Endodermal cell (in vitro differentiated cells): ENCODE measurements at regions not wholly inside any gene's neighbourhood (a gene's known extent, or its start where the extent isn't known, plus 50 kb on each side); places are given as distances from the start of the nearest gene placed in this dataset.
A peak's percentile ranks its signal among the peaks of the same experiment; 100 is the strongest.

ENCODE experiments used
- DNase-seq: peaks from one replicate; pipeline ENCODE4 v3.0.0-alpha.2; 2017
- H3K27ac ChIP-seq: 2 replicates; pipeline ENCODE4 v1.5.1; 2013; ENCODE audit warnings: mild to moderate bottlenecking, low read depth, low read length, moderate library complexity
- H3K27me3 ChIP-seq: 2 replicates; pipeline ENCODE4 v1.6.1; 2013; ENCODE audit warnings: mild to moderate bottlenecking, low read length, moderate library complexity; ENCODE audit not compliant: insufficient read depth, control insufficient read depth, poor library complexity, severe bottlenecking
- H3K36me3 ChIP-seq: 2 replicates; pipeline ENCODE4 v1.7.0; 2013; ENCODE audit warnings: mild to moderate bottlenecking, low read length, moderate library complexity; ENCODE audit not compliant: control insufficient read depth, insufficient read depth
- H3K4me1 ChIP-seq: one replicate; pipeline ENCODE4 v1.7.0; 2013; ENCODE audit warnings: low read length; ENCODE audit not compliant: control insufficient read depth, insufficient read depth
- H3K4me3 ChIP-seq: 2 replicates; pipeline ENCODE4 v1.5.1; 2013; ENCODE audit warnings: mild to moderate bottlenecking, low read length, moderate library complexity
- H3K9ac ChIP-seq: 2 replicates; pipeline ENCODE4 v1.6.1; 2013; ENCODE audit warnings: mild to moderate bottlenecking, low read length, moderate library complexity; ENCODE audit not compliant: poor library complexity, severe bottlenecking; ENCODE audit errors: extremely low read depth
- H3K9me3 ChIP-seq: 2 replicates; pipeline ENCODE4 v1.6.1; 2013; ENCODE audit warnings: mild to moderate bottlenecking, low read length, moderate library complexity; ENCODE audit not compliant: control insufficient read depth
- H3K27ac Mint-ChIP-seq: 2 replicates; pipeline ENCODE4 v1.8.0; 2020; ENCODE audit warnings: mixed read lengths
- H3K27me3 Mint-ChIP-seq: 2 replicates; pipeline ENCODE4 v1.8.0; 2021; ENCODE audit warnings: mild to moderate bottlenecking, mixed read lengths; ENCODE audit not compliant: insufficient read depth
- H3K36me3 Mint-ChIP-seq: 2 replicates; pipeline ENCODE4 v1.8.0; 2020; ENCODE audit warnings: low read depth, mixed read lengths
- H3K4me1 Mint-ChIP-seq: 2 replicates; pipeline ENCODE4 v1.8.0; 2020; ENCODE audit warnings: mixed read lengths
- H3K4me3 Mint-ChIP-seq: 2 replicates; pipeline ENCODE4 v1.8.0; 2020; ENCODE audit warnings: mild to moderate bottlenecking, moderate library complexity, mixed read lengths
- H3K9me3 Mint-ChIP-seq: 2 replicates; pipeline ENCODE4 v1.8.0; 2020; ENCODE audit warnings: mild to moderate bottlenecking, mixed read lengths
- WGBS, 2 experiments: methylation state at CpG; one replicate each; pipeline versions ENCODE4 v1.1.5 to v1.1.7; 2013; ENCODE audit warnings: missing lambda C conversion rate in 2 of 2, mixed read lengths in 1 of 2; ENCODE audit not compliant: insufficient coverage in 1 of 2, insufficient read length in 1 of 2; 5-methylcytosine and 5-hydroxymethylcytosine counted together
- TF ChIP-seq, protein P1 (sequence below): fragments of 200-600 bp; sonication (generic); conservative IDR thresholded peaks from 2 replicates; pipeline ENCODE4 v1.5.0; 2021; ENCODE audit warnings: antibody characterized with exemption, mild to moderate bottlenecking

DNA sequence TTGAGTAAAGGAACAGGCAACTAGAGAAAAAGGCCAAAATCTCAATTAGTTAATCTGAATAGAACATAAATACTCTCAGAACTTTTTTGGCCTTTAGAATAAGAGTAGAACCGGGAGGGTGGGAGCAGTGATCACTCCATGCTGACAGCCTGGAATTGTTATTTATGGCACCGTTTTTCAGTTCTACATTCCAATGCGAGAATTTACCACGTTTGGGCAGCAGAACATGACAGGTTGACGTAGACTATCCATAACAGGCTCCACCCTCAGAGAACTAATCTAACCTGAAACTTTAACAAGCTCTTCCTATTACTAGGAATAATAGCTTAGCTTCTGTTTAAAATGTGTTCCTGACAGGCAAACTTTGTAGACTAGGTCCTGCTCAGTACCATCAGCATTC is 379.1 kb downstream of the SEC23A start:
- H3K27me3 ChIP-seq, result no peaks in the 10 kb centered on the region
- DNase-seq, result no peak
- H3K27ac Mint-ChIP-seq, result no peak overlapping the region
- no peaks in the 10 kb centered on the region for H3K9me3 Mint-ChIP-seq
- no peak overlapping the region for H3K4me3 Mint-ChIP-seq
- no peaks in the 10 kb centered on the region for H3K9me3 ChIP-seq
- H3K27ac ChIP-seq, result no peak overlapping the region
- H3K36me3 ChIP-seq, result no peaks in the 10 kb centered on the region
- H3K4me3 ChIP-seq, result no peak overlapping the region
- no peak overlapping the region for H3K9ac ChIP-seq
- peaks cover 9% of the 10 kb centered on the region for H3K4me1 Mint-ChIP-seq
- H3K36me3 Mint-ChIP-seq, result no peaks in the 10 kb centered on the region
- WGBS, 2 experiments, result 26 to 68% methylated on average over 3 to 5 of the region's 5 CpGs
- H3K4me1 ChIP-seq, result no peaks in the 10 kb centered on the region
- no peaks in the 10 kb centered on the region for H3K27me3 Mint-ChIP-seq
- TF ChIP-seq, protein P1, sequence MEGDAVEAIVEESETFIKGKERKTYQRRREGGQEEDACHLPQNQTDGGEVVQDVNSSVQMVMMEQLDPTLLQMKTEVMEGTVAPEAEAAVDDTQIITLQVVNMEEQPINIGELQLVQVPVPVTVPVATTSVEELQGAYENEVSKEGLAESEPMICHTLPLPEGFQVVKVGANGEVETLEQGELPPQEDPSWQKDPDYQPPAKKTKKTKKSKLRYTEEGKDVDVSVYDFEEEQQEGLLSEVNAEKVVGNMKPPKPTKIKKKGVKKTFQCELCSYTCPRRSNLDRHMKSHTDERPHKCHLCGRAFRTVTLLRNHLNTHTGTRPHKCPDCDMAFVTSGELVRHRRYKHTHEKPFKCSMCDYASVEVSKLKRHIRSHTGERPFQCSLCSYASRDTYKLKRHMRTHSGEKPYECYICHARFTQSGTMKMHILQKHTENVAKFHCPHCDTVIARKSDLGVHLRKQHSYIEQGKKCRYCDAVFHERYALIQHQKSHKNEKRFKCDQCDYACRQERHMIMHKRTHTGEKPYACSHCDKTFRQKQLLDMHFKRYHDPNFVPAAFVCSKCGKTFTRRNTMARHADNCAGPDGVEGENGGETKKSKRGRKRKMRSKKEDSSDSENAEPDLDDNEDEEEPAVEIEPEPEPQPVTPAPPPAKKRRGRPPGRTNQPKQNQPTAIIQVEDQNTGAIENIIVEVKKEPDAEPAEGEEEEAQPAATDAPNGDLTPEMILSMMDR, result no peak

DNA sequence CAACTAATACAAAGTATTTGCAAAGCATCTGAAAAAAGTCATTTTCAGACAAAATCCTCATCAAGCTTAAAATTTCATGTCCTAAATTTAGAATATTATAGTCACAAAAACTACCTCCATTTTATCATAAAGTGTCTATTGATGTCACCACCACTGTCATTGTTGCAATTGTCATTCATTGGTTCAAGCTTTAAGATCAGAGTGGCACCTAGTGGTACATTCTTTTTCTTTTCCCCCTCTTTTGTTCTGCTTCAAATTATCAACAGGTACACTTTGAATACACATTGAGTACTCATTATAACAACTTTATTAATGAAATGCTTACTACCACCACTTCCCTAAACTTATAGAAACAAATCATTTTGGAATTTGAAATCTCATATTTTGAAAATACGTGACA is 379.8 kb downstream of the SEC23A start:
- Histone ChIP-seq H3K27ac (no peak overlapping the region), H3K36me3 (no peaks in the 10 kb centered on the region), H3K27me3 (no peaks in the 10 kb centered on the region), H3K9ac (no peak overlapping the region), H3K4me1 (no peaks in the 10 kb centered on the region), H3K9me3 (no peaks in the 10 kb centered on the region), H3K4me3 (no peak overlapping the region)
- no peak overlapping the region for H3K27ac Mint-ChIP-seq
- 96 to 100% methylated on average over 1 of the region's 1 CpG for WGBS, 2 experiments
- no peak overlapping the region for H3K4me3 Mint-ChIP-seq
- H3K36me3 Mint-ChIP-seq, result no peaks in the 10 kb centered on the region
- no peaks in the 10 kb centered on the region for H3K9me3 Mint-ChIP-seq
- TF ChIP-seq, protein P1, result peak; percentile 42
- H3K4me1 Mint-ChIP-seq, result peaks cover 9% of the 10 kb centered on the region
- no peak for DNase-seq
- no peaks in the 10 kb centered on the region for H3K27me3 Mint-ChIP-seq

DNA sequence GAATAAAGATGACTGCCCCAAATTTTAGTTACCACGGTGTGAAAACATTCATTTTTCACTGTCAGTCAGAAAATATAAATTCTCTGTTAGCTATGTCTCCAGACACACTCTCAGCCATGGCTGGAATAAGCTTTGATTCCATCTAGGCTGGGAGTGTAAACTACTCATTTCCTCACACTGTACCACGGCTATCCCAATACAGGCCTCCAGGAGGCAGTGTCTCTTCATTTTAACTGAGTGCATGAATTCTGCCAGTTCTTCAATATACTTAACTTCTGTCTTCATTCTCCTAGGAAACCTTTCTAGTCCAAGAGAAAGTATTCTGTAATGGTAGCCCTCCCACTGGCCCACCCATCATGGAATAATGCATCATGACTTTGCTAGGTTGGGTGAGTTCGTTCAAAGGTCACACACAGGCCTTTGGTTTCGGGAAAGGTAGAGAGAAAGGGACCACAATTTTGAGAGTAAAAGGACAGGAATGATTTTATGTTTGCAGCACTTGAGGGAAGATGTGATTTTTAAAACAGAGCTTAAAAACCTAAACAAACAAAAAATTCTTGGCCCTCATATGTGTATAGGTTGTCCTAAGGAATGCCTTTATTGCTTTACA is 381.1 kb downstream of the SEC23A start:
- H3K4me1 ChIP-seq, result no peaks in the 10 kb centered on the region
- no peak overlapping the region for H3K9ac ChIP-seq
- Mint-ChIP-seq H3K36me3 (no peaks in the 10 kb centered on the region), H3K27ac (no peak overlapping the region), H3K27me3 (no peaks in the 10 kb centered on the region), H3K9me3 (no peaks in the 10 kb centered on the region), H3K4me3 (no peak overlapping the region), H3K4me1 (peaks cover 9% of the 10 kb centered on the region)
- H3K9me3 ChIP-seq, result no peaks in the 10 kb centered on the region
- no peaks in the 10 kb centered on the region for H3K27me3 ChIP-seq
- no peak overlapping the region for H3K4me3 ChIP-seq
- no peaks in the 10 kb centered on the region for H3K36me3 ChIP-seq
- no peak overlapping the region for H3K27ac ChIP-seq
- TF ChIP-seq, protein P1, result peak; percentile 93
- WGBS, 2 experiments, result 15 to 40% methylated on average over 2 to 4 of the region's 4 CpGs
- DNase-seq, result peak; percentile 93
